MM.1S (cell line): ENCODE measurements at regions not wholly inside any gene's neighbourhood (a gene's known extent, or its start where the extent isn't known, plus 50 kb on each side); places are given as distances from the start of the nearest gene placed in this dataset.

Source experiments
- EZH2 ChIP-seq: fragments of 300-600 bp; sonication (generic); optimal IDR thresholded peaks from 2 replicates; pipeline ENCODE3; 2017; ENCODE audit warnings: low read depth, mild to moderate bottlenecking, antibody characterized with exemption, low read length, mixed read lengths
- EZH2phosphoT487 ChIP-seq: fragments of 300-600 bp; sonication (generic); IDR thresholded peaks from 2 replicates; pipeline ENCODE4 v1.6.1; 2018; ENCODE audit warnings: antibody characterized with exemption, low read length
- TF ChIP-seq, protein P1 (sequence below): fragments of 300-600 bp; sonication (generic); IDR thresholded peaks from 2 replicates; pipeline ENCODE4 v1.5.1; 2016; ENCODE audit warnings: antibody characterized with exemption, low read length, mixed read lengths

DNA sequence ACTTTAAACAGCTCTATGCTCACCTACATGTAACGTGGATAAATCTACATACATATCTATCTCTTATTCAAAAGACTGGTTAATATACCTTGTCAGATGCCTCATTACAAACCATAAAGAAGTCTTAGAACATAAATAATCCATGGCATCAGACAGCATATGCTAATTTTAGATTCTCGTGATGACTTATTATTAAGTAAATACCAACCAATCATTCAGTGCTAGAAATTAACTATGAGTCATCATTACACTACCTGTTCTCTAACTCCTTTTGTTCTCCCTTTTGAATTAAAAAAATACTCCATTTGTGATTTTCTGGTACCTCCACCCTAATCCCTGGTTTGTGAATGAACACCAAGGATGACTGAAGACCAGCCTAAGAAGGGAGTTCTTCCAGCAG lies 754.3 kb upstream of the ARGLU1 start:
- TF ChIP-seq, protein P1, sequence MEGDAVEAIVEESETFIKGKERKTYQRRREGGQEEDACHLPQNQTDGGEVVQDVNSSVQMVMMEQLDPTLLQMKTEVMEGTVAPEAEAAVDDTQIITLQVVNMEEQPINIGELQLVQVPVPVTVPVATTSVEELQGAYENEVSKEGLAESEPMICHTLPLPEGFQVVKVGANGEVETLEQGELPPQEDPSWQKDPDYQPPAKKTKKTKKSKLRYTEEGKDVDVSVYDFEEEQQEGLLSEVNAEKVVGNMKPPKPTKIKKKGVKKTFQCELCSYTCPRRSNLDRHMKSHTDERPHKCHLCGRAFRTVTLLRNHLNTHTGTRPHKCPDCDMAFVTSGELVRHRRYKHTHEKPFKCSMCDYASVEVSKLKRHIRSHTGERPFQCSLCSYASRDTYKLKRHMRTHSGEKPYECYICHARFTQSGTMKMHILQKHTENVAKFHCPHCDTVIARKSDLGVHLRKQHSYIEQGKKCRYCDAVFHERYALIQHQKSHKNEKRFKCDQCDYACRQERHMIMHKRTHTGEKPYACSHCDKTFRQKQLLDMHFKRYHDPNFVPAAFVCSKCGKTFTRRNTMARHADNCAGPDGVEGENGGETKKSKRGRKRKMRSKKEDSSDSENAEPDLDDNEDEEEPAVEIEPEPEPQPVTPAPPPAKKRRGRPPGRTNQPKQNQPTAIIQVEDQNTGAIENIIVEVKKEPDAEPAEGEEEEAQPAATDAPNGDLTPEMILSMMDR, result no peak
- no peak for TF ChIP-seq EZH2
- no peak for TF ChIP-seq EZH2phosphoT487
